GM13976 (cell line): ENCODE measurements at regions not wholly inside any gene's neighbourhood (a gene's known extent, or its start where the extent isn't known, plus 50 kb on each side); places are given as distances from the start of the nearest gene placed in this dataset.

ENCODE experiments used
- DNase-seq: peaks from one replicate; pipeline ENCODE4 v3.0.0; 2012; ENCODE audit warnings: low spot score
- in situ Hi-C: fragments of 300-500 bp; cut with MboI; formaldehyde crosslinking; loops from one replicate; pipeline ENCODE4 v1.12.0; 2022; ENCODE audit warnings: low sequenced_read_pairs, mixed read lengths, inconsistent platforms; ENCODE audit not compliant: unreplicated experiment
- TF ChIP-seq, protein P1 (sequence below): IDR thresholded peaks from 2 replicates; pipeline ENCODE4 v1.5.1; 2012; ENCODE audit warnings: borderline replicate concordance, mild to moderate bottlenecking; ENCODE audit not compliant: insufficient read depth; ENCODE audit errors: extremely low read depth, missing control alignments, control extremely low read depth

DNA sequence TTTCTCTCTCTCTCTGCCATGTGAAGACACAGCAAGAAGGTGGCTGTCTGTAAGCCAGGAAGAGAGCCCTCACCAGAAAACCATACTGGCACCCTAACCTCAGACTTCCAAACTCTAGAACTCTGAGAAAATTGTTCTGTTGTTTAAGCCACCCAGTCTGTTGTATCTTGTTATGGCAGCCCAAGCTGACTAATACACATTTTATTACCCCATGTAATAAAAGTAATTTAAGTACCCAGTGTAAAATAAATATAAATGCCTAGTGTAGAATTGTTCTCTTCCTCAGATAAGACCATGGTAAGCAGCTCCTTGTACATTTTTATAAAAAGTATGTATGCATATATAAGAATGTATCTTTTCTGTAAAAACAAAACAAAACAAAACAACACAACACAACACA is 119.7 kb downstream of the DTL start:
- in situ Hi-C loops = no loop called here
- DNase-seq = no peak
- TF ChIP-seq, protein P1, sequence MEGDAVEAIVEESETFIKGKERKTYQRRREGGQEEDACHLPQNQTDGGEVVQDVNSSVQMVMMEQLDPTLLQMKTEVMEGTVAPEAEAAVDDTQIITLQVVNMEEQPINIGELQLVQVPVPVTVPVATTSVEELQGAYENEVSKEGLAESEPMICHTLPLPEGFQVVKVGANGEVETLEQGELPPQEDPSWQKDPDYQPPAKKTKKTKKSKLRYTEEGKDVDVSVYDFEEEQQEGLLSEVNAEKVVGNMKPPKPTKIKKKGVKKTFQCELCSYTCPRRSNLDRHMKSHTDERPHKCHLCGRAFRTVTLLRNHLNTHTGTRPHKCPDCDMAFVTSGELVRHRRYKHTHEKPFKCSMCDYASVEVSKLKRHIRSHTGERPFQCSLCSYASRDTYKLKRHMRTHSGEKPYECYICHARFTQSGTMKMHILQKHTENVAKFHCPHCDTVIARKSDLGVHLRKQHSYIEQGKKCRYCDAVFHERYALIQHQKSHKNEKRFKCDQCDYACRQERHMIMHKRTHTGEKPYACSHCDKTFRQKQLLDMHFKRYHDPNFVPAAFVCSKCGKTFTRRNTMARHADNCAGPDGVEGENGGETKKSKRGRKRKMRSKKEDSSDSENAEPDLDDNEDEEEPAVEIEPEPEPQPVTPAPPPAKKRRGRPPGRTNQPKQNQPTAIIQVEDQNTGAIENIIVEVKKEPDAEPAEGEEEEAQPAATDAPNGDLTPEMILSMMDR = no peak

DNA sequence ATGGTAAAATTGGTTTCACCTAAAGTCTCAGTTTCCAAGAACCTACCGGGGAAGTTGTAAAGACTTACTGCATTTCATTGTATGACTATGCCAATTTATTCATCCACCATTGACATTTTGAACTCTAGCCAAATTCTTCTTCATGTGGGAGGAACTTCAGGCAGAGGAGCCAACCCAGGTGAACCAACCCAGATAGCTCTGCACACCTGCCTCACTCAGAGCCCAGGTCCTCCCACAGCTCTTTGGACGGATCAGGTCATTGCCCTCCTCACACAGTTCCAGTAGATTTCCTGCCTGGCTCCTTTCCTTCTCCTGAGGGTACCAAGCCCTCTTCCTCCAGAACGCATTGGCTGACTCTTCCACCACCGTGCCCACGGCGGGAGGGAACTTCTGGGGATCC is 121.7 kb downstream of the DTL start:
- no peak for DNase-seq
- in situ Hi-C loops = no loop called here
- TF ChIP-seq, protein P1 = no peak

DNA sequence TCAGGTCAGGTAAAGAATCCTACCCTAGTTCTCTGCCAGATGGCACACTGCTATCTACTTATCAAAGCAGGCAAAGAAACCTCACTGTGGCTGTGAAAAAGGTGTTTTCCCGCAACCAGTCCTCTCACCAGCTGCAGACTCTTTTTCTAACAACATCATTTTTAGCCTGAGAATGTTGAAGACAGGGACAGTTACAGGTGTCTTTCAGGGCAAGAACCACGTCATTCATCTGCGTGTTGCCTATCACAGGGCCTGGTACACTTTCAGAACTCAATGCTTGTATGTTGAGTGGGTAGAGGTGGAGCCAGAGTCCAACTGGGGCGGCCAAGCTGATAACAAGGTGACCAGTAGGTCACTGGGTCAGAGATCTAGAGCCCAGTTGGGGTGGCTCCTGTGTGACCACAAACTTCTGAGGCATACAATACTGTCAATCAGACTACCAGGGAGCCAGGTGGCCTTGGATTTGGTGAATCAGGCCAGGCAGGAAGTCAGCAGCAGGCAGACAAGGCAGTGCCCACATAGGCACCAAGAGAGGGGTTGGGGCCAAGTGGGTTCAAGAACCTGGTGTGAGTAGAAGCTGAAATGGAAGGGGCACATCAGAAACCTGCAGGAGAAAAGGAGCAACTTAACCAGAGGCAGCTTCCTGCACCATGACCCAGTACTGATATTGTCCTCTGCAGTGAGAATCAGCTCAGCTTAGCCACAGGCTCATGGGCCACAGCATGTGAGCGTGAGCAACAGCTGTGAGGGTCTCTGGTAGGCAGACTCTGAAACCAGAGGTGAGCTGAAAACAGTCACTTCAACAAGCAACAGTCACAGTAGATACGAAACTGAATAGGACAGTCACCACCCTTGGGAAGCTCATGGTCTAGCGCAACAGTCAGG is 123.6 kb downstream of the DTL start:
- TF ChIP-seq, protein P1 = no peak
- DNase-seq = peak; percentile 60
- in situ Hi-C loops = no loop called here

DNA sequence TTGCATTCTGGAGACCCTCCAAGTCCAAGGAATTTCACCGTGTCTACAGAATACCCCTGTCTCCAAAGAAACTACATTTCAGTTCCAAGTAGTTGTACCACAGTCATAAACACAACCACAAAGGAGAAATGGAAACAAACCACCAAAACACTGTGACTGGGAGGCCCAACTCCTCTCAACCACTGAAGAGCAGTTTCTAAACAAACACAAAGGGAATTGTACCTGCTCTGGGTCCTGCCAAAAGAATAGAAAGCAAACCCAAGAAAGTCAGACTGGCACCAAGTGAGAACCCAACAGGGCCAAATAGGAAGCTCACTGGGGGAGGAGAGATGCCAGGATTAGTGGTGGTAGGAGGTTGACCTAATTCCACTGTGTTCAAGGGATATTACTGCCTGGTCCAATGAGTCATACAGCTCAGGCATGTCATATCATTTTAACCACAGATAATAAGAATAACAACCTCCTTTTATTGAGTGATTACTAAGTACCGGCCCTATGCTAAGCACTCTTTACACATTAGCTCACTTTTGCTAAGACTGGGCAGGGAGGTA is 123.9 kb upstream of the PPP2R5A start:
- no peak for DNase-seq
- TF ChIP-seq, protein P1 = no peak
- in situ Hi-C loops = no loop called here

DNA sequence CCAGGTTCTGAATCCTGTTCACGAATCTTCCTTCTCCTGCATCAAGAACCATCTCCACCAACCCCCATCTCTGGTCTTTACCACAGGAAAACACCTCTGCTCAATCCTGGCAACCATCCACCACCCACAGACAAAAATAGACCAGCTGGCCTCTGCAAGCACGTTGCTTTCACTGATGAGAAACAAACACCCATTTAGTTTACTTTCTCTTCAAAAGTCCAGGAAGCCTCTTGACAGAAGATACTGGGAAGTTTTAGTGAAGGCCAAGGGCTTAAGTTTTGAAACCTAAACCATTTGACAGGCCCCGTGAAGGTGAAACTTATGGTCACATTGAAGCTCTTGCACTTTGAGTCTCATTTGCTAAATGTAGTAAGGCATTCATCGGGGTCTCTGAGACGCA is 122.6 kb upstream of the PPP2R5A start:
- TF ChIP-seq, protein P1 = no peak
- peak; percentile 46 for DNase-seq

DNA sequence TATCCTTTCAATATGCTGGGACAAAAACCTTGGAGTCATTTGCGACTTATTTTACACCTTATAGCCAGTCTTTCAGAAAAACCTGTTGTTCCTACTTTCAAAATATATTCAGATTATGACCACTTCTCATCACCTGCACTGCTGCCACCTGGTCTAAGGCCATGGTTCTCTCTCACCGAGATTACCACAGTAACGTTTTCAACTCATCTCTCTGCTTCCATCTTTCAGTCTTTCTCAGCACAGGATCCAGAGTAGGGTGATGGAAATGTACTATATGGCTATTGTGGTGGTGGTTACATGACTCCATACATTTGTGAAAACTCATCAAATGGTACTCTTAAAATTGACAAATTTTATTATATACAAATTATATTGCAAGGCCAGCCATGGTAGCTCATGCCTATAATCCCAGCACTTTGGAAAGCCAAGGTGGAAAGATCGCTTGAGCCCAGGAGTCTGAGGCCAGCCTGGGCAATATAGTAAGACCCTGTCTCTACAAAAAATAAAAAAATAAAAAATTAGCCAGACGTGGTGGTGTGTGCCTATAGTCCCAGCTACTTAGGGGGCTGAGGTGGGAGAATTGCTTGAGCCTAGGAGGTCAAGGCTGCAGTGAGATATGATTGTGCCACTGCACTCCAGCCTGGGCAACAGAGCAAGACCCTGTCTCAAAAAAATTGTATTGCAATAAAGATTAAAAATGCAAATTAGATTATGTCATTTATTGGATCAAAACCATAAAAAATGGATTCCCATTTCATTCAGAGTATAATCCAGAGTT is 120.9 kb upstream of the PPP2R5A start:
- no peak for DNase-seq
- TF ChIP-seq, protein P1 = no peak
- in situ Hi-C loops = no loop called here

More for the DNA sequence above, 122.6 kb upstream of the PPP2R5A start:
- in situ Hi-C loops = no loop called here
